ENCODE measurements at regions not wholly inside any gene's neighbourhood (a gene's known extent, or its start where the extent isn't known, plus 50 kb on each side); places are given as distances from the start of the nearest gene placed in this dataset.
A peak's percentile ranks its signal among the peaks of the same experiment; 100 is the strongest.

DNA sequence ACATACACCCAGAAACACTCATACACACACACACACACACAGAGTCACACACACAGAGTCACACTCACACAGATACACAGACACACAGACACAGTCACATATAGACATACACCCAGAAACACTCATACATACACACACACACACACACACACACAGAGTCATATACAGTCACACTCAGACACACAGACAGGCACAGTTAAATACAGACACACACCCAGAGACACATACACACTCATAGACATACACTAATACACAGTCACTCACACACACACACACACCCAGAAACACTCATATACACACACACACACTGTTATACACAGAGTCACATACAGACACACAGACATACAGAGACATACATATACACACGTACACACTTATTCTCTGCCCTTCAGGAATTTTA is 250.9 kb downstream of the QKI start (continued):
- TF ChIP-seq, protein P1, sequence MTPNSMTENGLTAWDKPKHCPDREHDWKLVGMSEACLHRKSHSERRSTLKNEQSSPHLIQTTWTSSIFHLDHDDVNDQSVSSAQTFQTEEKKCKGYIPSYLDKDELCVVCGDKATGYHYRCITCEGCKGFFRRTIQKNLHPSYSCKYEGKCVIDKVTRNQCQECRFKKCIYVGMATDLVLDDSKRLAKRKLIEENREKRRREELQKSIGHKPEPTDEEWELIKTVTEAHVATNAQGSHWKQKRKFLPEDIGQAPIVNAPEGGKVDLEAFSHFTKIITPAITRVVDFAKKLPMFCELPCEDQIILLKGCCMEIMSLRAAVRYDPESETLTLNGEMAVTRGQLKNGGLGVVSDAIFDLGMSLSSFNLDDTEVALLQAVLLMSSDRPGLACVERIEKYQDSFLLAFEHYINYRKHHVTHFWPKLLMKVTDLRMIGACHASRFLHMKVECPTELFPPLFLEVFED (CRISPR knock-in tag; conservative IDR thresholded peaks at IDR 0.05) = peak; percentile 73; the same call in 1 of the 2 replicates

DNA sequence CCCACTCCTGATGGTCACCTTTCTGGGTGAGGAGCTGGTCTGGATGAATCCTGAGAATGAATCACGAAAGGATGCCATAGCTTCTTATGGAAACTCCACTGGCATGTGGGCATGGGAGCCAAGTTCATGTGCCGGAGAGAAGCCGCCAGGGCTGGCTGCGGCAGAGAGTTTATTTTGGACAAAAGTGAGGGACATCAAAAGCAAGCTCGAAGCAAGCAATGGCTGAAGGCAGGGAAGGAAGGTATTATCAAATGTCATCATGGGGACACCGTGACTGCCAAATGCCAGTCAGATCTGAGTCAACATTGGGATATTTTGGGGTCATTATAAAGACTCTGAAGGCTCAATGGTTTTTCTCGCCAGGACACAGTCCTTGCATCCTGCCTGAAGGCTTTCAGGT is 249.1 kb downstream of the QKI start:
- no peak overlapping the region for H3K9ac ChIP-seq (ENCODE audit: insufficient read depth in 1 of 2, low read depth in 2 of 2, low read length in 2 of 2)
- in situ Hi-C loops (cut with MboI) (no loop called here), intact Hi-C loops (cut with micrococcal nuclease) (no loop called here)
- H3K4me1 ChIP-seq (replicated peaks in 1 of 2; ENCODE audit: control insufficient read depth in 2 of 2, insufficient read depth in 2 of 2, low read length in 2 of 2) = peaks cover 0 to 5% of the 10 kb centered on the region in 2 experiments; a peak in 2 of 5 replicates
- H3K27ac ChIP-seq (ENCODE audit: extremely low read depth, low read depth, low read length) = no peak overlapping the region
- no peak for TF ChIP-seq ZKSCAN1 (IDR thresholded peaks at IDR 0.05; ENCODE audit: low read depth, low read length)
- TF ChIP-seq, protein P2, sequence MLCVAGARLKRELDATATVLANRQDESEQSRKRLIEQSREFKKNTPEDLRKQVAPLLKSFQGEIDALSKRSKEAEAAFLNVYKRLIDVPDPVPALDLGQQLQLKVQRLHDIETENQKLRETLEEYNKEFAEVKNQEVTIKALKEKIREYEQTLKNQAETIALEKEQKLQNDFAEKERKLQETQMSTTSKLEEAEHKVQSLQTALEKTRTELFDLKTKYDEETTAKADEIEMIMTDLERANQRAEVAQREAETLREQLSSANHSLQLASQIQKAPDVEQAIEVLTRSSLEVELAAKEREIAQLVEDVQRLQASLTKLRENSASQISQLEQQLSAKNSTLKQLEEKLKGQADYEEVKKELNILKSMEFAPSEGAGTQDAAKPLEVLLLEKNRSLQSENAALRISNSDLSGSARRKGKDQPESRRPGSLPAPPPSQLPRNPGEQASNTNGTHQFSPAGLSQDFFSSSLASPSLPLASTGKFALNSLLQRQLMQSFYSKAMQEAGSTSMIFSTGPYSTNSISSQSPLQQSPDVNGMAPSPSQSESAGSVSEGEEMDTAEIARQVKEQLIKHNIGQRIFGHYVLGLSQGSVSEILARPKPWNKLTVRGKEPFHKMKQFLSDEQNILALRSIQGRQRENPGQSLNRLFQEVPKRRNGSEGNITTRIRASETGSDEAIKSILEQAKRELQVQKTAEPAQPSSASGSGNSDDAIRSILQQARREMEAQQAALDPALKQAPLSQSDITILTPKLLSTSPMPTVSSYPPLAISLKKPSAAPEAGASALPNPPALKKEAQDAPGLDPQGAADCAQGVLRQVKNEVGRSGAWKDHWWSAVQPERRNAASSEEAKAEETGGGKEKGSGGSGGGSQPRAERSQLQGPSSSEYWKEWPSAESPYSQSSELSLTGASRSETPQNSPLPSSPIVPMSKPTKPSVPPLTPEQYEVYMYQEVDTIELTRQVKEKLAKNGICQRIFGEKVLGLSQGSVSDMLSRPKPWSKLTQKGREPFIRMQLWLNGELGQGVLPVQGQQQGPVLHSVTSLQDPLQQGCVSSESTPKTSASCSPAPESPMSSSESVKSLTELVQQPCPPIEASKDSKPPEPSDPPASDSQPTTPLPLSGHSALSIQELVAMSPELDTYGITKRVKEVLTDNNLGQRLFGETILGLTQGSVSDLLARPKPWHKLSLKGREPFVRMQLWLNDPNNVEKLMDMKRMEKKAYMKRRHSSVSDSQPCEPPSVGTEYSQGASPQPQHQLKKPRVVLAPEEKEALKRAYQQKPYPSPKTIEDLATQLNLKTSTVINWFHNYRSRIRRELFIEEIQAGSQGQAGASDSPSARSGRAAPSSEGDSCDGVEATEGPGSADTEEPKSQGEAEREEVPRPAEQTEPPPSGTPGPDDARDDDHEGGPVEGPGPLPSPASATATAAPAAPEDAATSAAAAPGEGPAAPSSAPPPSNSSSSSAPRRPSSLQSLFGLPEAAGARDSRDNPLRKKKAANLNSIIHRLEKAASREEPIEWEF (CRISPR knock-in tag; IDR thresholded peaks at IDR 0.05) = no peak
- TF ChIP-seq ARNT (IDR thresholded peaks at IDR 0.05) = no peak
- no peak for TF ChIP-seq NBN (IDR thresholded peaks at IDR 0.05; ENCODE audit: low read depth)
- TF ChIP-seq ZNF77 (CRISPR knock-in tag; IDR thresholded peaks at IDR 0.05) = no peak
- no peak for TF ChIP-seq HDAC6 (IDR thresholded peaks at IDR 0.05; ENCODE audit: low read depth, low read length)
- no peak for TF ChIP-seq TEAD1 (CRISPR knock-in tag; IDR thresholded peaks at IDR 0.05)
- no peak for TF ChIP-seq GABPB2 (CRISPR knock-in tag; conservative IDR thresholded peaks at IDR 0.05)
- TF ChIP-seq GATAD2B (IDR thresholded peaks at IDR 0.05; ENCODE audit: borderline replicate concordance) = no peak
- H3K79me2 ChIP-seq (ENCODE audit: control insufficient read depth, insufficient read depth, low read length) = no peaks in the 10 kb centered on the region
- H2AFZ ChIP-seq (ENCODE audit: low read depth, low read length) = no peak overlapping the region
- FAIRE-seq (no peak), DNase-seq (ENCODE audit: extremely low read depth in 1 of 4, low spot score in 3 of 4) (no peak), ATAC-seq (no peak)
- H4K20me1 ChIP-seq (replicated peaks; ENCODE audit: control insufficient read depth, insufficient read depth, low read length) = no peaks in the 10 kb centered on the region; the same call in 1 of the 2 replicates
- H3K9me1 ChIP-seq (ENCODE audit: control insufficient read depth, insufficient read depth, low read length) = no peaks in the 10 kb centered on the region
- H3K9me3 ChIP-seq (replicated peaks; ENCODE audit: control insufficient read depth, insufficient read depth, low read depth, low read length) = no peaks in the 10 kb centered on the region
- no peak overlapping the region for H3K4me3 ChIP-seq
- BruUV-seq (replicated peaks) = no TSS peak
- H3K27me3 ChIP-seq (ENCODE audit: control insufficient read depth in 2 of 2, insufficient read depth in 2 of 2, low read length in 2 of 2) = peaks cover 34 to 57% of the 10 kb centered on the region in 2 experiments; a peak in 4 of 5 replicates
- 36% methylated on average over 7 of the region's 7 CpGs for WGBS (ENCODE audit: insufficient coverage, low coverage, missing lambda C conversion rate)
- POLR2A ChIA-PET = no interaction called here
- no peak overlapping the region for H3K4me2 ChIP-seq (ENCODE audit: insufficient read depth, low read length)
- H3K36me3 ChIP-seq (ENCODE audit: control insufficient read depth, insufficient read depth, low read length) = no peaks in the 10 kb centered on the region
- CTCF ChIA-PET (ENCODE audit: low intra/inter-chr PET ratio) = no interaction called here

Measured in K562 (cell line).